IMR-90 (cell line): ENCODE measurements at regions not wholly inside any gene's neighbourhood (a gene's known extent, or its start where the extent isn't known, plus 50 kb on each side); places are given as distances from the start of the nearest gene placed in this dataset.

ENCODE experiments used
- ATAC-seq: fragments of 200-7000 bp; cut with Tn5 transposase; 2 replicates; pipeline ENCODE4 v1.9.1; 2020; ENCODE audit warnings: low read depth, mild to moderate bottlenecking, moderate library complexity
- BruUV-seq: library from RNA; stranded (reverse); fragments of 400-500 nt; replicated peaks from 2 replicates; lab custom pipeline; 2021; lab: Mats Ljungman, UMichigan
- CTCF ChIA-PET: fragments of 300-600 bp; formaldehyde crosslinking; extraction: SDS; loops from one replicate; lab custom pipeline; 2021; ENCODE audit warnings: antibody characterized with exemption; lab: Yijun Ruan, JAX
- POLR2A ChIA-PET: fragments of 300-600 bp; sonication (Branson Sonifier 250); formaldehyde crosslinking; loops from one replicate; lab custom pipeline; 2022; ENCODE audit warnings: antibody characterized with exemption; ENCODE audit not compliant: unreplicated experiment; lab: Charles Lee
- DNase-seq: peaks from one replicate; pipeline ENCODE4 v3.0.0; 2013
- H2AFZ ChIP-seq: replicated peaks from 2 replicates; pipeline ENCODE3; 2013; ENCODE audit warnings: low read length, mild to moderate bottlenecking; ENCODE audit not compliant: poor library complexity
- H2AK5ac ChIP-seq: 2 replicates; pipeline ENCODE4 v1.6.1; 2013; ENCODE audit warnings: low read depth, low read length, inconsistent platforms
- H2AK9ac ChIP-seq: replicated peaks from 2 replicates; pipeline ENCODE3; 2013; ENCODE audit warnings: mild to moderate bottlenecking, low read depth, low read length, moderate library complexity; ENCODE audit not compliant: poor library complexity
- H2BK120ac ChIP-seq: 2 replicates; pipeline ENCODE4 v1.6.1; 2013; ENCODE audit warnings: low read depth, low read length, inconsistent platforms
- H2BK15ac ChIP-seq: 3 replicates; pipeline ENCODE4 v1.6.1; 2013; ENCODE audit warnings: low read depth, low read length, inconsistent platforms
- H2BK20ac ChIP-seq: 2 replicates; pipeline ENCODE4 v1.6.1; 2013; ENCODE audit warnings: low read depth, mild to moderate bottlenecking, inconsistent platforms, low read length, moderate library complexity
- H2BK5ac ChIP-seq: 2 replicates; pipeline ENCODE4 v1.6.1; 2013; ENCODE audit warnings: mild to moderate bottlenecking, low read depth, low read length, inconsistent platforms; ENCODE audit not compliant: poor library complexity, severe bottlenecking
- H3K14ac ChIP-seq: replicated peaks from 2 replicates; pipeline ENCODE4 v1.6.1; 2013; ENCODE audit warnings: low read depth, low read length, inconsistent platforms
- H3K18ac ChIP-seq: 2 replicates; pipeline ENCODE4 v1.6.1; 2013; ENCODE audit warnings: low read depth, low read length, control low read depth
- H3K23ac ChIP-seq: 2 replicates; pipeline ENCODE4 v1.6.1; 2013; ENCODE audit warnings: low read depth, low read length, inconsistent platforms
- H3K27ac ChIP-seq: 2 replicates; pipeline ENCODE4 v1.5.1; 2013; ENCODE audit warnings: mild to moderate bottlenecking, control low read depth, low read length; ENCODE audit not compliant: insufficient read depth
- H3K27me3 ChIP-seq: 2 replicates; pipeline ENCODE4 v1.6.1; 2013; ENCODE audit warnings: low read length; ENCODE audit not compliant: control insufficient read depth, insufficient read depth
- H3K36me3 ChIP-seq: 2 replicates; pipeline ENCODE4 v1.6.1; 2013; ENCODE audit warnings: low read length, mixed read lengths; ENCODE audit not compliant: control insufficient read depth, insufficient read depth
- H3K4ac ChIP-seq: 2 replicates; pipeline ENCODE4 v1.6.1; 2013; ENCODE audit warnings: low read depth, low read length, inconsistent platforms
- H3K4me1 ChIP-seq: 2 replicates; pipeline ENCODE4 v1.6.1; 2013; ENCODE audit warnings: low read length, mixed read lengths; ENCODE audit not compliant: control insufficient read depth, insufficient read depth
- H3K4me2 ChIP-seq: 2 replicates; pipeline ENCODE4 v1.6.1; 2013; ENCODE audit warnings: low read depth, mild to moderate bottlenecking, control low read depth, low read length, moderate library complexity
- H3K4me3 ChIP-seq: 2 replicates; pipeline ENCODE4 v1.5.1; 2013; ENCODE audit warnings: low read depth, mild to moderate bottlenecking, control low read depth, low read length, moderate library complexity; ENCODE audit not compliant: insufficient read depth
- H3K56ac ChIP-seq: 2 replicates; pipeline ENCODE4 v1.6.1; 2013; ENCODE audit warnings: low read length, inconsistent platforms; ENCODE audit not compliant: insufficient read depth; ENCODE audit errors: extremely low read depth
- H3K79me1 ChIP-seq, 2 experiments: 2 replicates each; pipeline ENCODE4 v1.6.1; 2013; ENCODE audit warnings: low read length in 2 of 2, inconsistent platforms in 1 of 2, low read depth in 1 of 2
- H3K9ac ChIP-seq: 2 replicates; pipeline ENCODE4 v1.6.1; 2013; ENCODE audit warnings: low read depth, low read length, control low read depth
- H3K9me1 ChIP-seq: 2 replicates; pipeline ENCODE4 v1.6.1; 2013; ENCODE audit warnings: low read length, inconsistent platforms; ENCODE audit not compliant: insufficient read depth
- H3K9me3 ChIP-seq: 2 replicates; pipeline ENCODE4 v1.6.1; 2013; ENCODE audit warnings: low read length; ENCODE audit not compliant: control insufficient read depth, insufficient read depth
- H4K20me1 ChIP-seq: 2 replicates; pipeline ENCODE4 v1.6.1; 2013; ENCODE audit warnings: low read length, inconsistent platforms; ENCODE audit not compliant: insufficient read depth
- H4K5ac ChIP-seq: 2 replicates; pipeline ENCODE4 v1.6.1; 2013; ENCODE audit warnings: mild to moderate bottlenecking, low read depth, low read length, control low read depth
- H4K8ac ChIP-seq, 2 experiments: 2 replicates each; pipeline ENCODE4 v1.6.1; 2013; ENCODE audit warnings: low read depth in 2 of 2, low read length in 2 of 2, control low read depth in 1 of 2, inconsistent platforms in 1 of 2
- H4K91ac ChIP-seq: 2 replicates; pipeline ENCODE4 v1.6.1; 2013; ENCODE audit warnings: low read depth, low read length, inconsistent platforms; ENCODE audit not compliant: insufficient read depth
- BHLHE40 ChIP-seq: fragments of 150-350 bp; IDR thresholded peaks from 2 replicates; pipeline ENCODE4 v1.6.1; 2016; ENCODE audit warnings: mild to moderate bottlenecking, low read depth, low read length
- CEBPB ChIP-seq: IDR thresholded peaks from 2 replicates; pipeline ENCODE4 v1.6.1; 2012; ENCODE audit warnings: low read depth, low read length, improper control_type of control experiment
- CHD1 ChIP-seq: IDR thresholded peaks from 2 replicates; pipeline ENCODE4 v1.6.1; 2012; ENCODE audit warnings: low read depth, low read length, improper control_type of control experiment
- FOS ChIP-seq: fragments of 150-350 bp; IDR thresholded peaks from 2 replicates; pipeline ENCODE4 v1.6.1; 2016; ENCODE audit warnings: low read depth, low read length
- MAFK ChIP-seq: IDR thresholded peaks from 2 replicates; pipeline ENCODE4 v1.6.1; 2012; ENCODE audit warnings: low read depth, low read length, improper control_type of control experiment
- NFE2L2 ChIP-seq: fragments of 150-350 bp; IDR thresholded peaks from 2 replicates; pipeline ENCODE4 v1.6.1; 2016; ENCODE audit warnings: low read depth, mild to moderate bottlenecking, low read length
- POLR2A ChIP-seq: IDR thresholded peaks from 2 replicates; pipeline ENCODE4 v1.6.1; 2012; ENCODE audit warnings: mild to moderate bottlenecking, low read depth, low read length
- RCOR1 ChIP-seq: IDR thresholded peaks from 2 replicates; pipeline ENCODE4 v1.6.1; 2012; ENCODE audit warnings: mild to moderate bottlenecking, low read length, improper control_type of control experiment; ENCODE audit not compliant: insufficient replicate concordance
- RFX5 ChIP-seq: IDR thresholded peaks from 2 replicates; pipeline ENCODE4 v1.8.0; 2012; ENCODE audit warnings: low read depth, mild to moderate bottlenecking, low read length, moderate library complexity
- SMC3 ChIP-seq: fragments of 150-350 bp; IDR thresholded peaks from 2 replicates; pipeline ENCODE4 v1.6.1; 2016; ENCODE audit warnings: low read depth, mild to moderate bottlenecking, antibody characterized with exemption, low read length, moderate library complexity
- WGBS, 2 experiments: methylation state at CpG; one replicate each; pipeline versions ENCODE4 v1.1.5 to v1.1.7; 2013; ENCODE audit warnings: missing lambda C conversion rate in 2 of 2; ENCODE audit not compliant: insufficient read length in 1 of 2; ENCODE audit errors: extremely low coverage in 2 of 2; 5-methylcytosine and 5-hydroxymethylcytosine counted together
- dilution Hi-C: fragments of 300-500 bp; cut with HindIII; formaldehyde crosslinking; loops from one replicate; pipeline ENCODE4 v1.14.3; 2018; ENCODE audit warnings: low sequenced_read_pairs; ENCODE audit not compliant: unreplicated experiment
- in situ Hi-C: fragments of 300-500 bp; cut with MboI; formaldehyde crosslinking; loops from 3 replicates; pipeline ENCODE4 v1.14.3; 2019; ENCODE audit warnings: low sequenced_read_pairs, inconsistent platforms, mixed read lengths
- intact Hi-C: fragments of 100-400 bp; cut with micrococcal nuclease; formaldehyde crosslinking; loops from 2 replicates; pipeline ENCODE4 v1.10.0; 2022
- TF ChIP-seq, protein P1 (sequence below): fragments of 150-350 bp; IDR thresholded peaks from 2 replicates; pipeline ENCODE4 v1.6.1; 2016; ENCODE audit warnings: low read depth, mild to moderate bottlenecking, low read length, moderate library complexity, borderline replicate concordance
- TF ChIP-seq, protein P2 (sequence below): conservative IDR thresholded peaks from 2 replicates; pipeline ENCODE4 v1.5.1; 2012; ENCODE audit warnings: mild to moderate bottlenecking, low read depth, low read length, improper control_type of control experiment
- TF ChIP-seq, protein P3 (sequence below): fragments of 150-350 bp; IDR thresholded peaks from 2 replicates; pipeline ENCODE4 v1.6.1; 2017; ENCODE audit warnings: mild to moderate bottlenecking, antibody characterized with exemption, low read length, low read depth

DNA sequence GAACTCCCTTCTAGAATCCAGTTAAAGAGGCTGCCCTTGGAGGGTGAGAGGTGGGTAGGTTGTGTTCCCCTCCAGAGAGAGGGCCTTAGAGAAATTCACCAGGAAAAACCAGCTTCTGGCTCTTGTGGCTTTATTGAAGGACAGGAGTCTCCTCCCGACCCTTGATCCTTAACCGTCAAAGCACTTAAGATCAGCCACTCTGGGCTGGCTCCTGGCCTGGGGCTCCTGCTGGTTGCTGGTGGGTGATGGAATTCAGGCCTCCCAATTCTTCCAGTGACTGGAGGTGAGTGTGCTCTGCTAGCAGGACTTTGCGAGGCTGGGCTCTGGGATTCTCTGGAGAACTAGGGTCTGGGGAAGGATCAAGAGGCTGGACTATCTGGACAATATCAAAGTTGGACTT is 75.6 kb upstream of the LGSN start:
- no peak overlapping the region for H2AK5ac ChIP-seq
- H4K91ac ChIP-seq, result no peak overlapping the region
- H2BK20ac ChIP-seq, result no peak overlapping the region
- no peak overlapping the region for H2AFZ ChIP-seq
- H3K4me2 ChIP-seq, result no peak overlapping the region
- no peak overlapping the region for H4K8ac ChIP-seq
- intact Hi-C loops (no loop called here), dilution Hi-C loops (no loop called here), in situ Hi-C loops (no loop called here)
- no peak overlapping the region for H2AK9ac ChIP-seq
- no peak overlapping the region for H3K23ac ChIP-seq
- H4K5ac ChIP-seq, result no peak overlapping the region
- H3K36me3 ChIP-seq, result no peaks in the 10 kb centered on the region
- no peak overlapping the region for H2BK5ac ChIP-seq
- no peaks in the 10 kb centered on the region for H3K4me1 ChIP-seq
- no peaks in the 10 kb centered on the region for H3K79me1 ChIP-seq
- no peaks in the 10 kb centered on the region for H3K9me3 ChIP-seq
- no peak overlapping the region for H2BK15ac ChIP-seq
- H2BK120ac ChIP-seq, result no peak overlapping the region
- H3K27ac ChIP-seq, result no peak overlapping the region
- H3K4me3 ChIP-seq, result no peak overlapping the region
- no peaks in the 10 kb centered on the region for H4K20me1 ChIP-seq
- H3K27me3 ChIP-seq, result no peaks in the 10 kb centered on the region
- H3K4ac ChIP-seq, result no peak overlapping the region
- no peak overlapping the region for H3K9ac ChIP-seq
- H3K56ac ChIP-seq, result no peak overlapping the region
- no peak overlapping the region for H3K18ac ChIP-seq
- DNase-seq (no peak), ATAC-seq (no peak)
- ChIA-PET POLR2A (no interaction called here), CTCF (no interaction called here)
- H3K14ac ChIP-seq, result no peak overlapping the region
- TF ChIP-seq, protein P1, sequence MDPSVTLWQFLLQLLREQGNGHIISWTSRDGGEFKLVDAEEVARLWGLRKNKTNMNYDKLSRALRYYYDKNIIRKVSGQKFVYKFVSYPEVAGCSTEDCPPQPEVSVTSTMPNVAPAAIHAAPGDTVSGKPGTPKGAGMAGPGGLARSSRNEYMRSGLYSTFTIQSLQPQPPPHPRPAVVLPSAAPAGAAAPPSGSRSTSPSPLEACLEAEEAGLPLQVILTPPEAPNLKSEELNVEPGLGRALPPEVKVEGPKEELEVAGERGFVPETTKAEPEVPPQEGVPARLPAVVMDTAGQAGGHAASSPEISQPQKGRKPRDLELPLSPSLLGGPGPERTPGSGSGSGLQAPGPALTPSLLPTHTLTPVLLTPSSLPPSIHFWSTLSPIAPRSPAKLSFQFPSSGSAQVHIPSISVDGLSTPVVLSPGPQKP, result no peak
- TF ChIP-seq POLR2A (no peak), FOS (no peak), CHD1 (no peak), NFE2L2 (no peak), CEBPB (no peak), BHLHE40 (no peak), RFX5 (no peak), RCOR1 (no peak), MAFK (no peak), SMC3 (no peak)
- TF ChIP-seq, protein P2, sequence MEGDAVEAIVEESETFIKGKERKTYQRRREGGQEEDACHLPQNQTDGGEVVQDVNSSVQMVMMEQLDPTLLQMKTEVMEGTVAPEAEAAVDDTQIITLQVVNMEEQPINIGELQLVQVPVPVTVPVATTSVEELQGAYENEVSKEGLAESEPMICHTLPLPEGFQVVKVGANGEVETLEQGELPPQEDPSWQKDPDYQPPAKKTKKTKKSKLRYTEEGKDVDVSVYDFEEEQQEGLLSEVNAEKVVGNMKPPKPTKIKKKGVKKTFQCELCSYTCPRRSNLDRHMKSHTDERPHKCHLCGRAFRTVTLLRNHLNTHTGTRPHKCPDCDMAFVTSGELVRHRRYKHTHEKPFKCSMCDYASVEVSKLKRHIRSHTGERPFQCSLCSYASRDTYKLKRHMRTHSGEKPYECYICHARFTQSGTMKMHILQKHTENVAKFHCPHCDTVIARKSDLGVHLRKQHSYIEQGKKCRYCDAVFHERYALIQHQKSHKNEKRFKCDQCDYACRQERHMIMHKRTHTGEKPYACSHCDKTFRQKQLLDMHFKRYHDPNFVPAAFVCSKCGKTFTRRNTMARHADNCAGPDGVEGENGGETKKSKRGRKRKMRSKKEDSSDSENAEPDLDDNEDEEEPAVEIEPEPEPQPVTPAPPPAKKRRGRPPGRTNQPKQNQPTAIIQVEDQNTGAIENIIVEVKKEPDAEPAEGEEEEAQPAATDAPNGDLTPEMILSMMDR, result no peak
- TF ChIP-seq, protein P3, sequence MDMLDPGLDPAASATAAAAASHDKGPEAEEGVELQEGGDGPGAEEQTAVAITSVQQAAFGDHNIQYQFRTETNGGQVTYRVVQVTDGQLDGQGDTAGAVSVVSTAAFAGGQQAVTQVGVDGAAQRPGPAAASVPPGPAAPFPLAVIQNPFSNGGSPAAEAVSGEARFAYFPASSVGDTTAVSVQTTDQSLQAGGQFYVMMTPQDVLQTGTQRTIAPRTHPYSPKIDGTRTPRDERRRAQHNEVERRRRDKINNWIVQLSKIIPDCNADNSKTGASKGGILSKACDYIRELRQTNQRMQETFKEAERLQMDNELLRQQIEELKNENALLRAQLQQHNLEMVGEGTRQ, result no peak
- no CpG with 5 or more reads among the region's 3 CpGs for WGBS, 2 experiments
- BruUV-seq, result no TSS peak
- no peaks in the 10 kb centered on the region for H3K9me1 ChIP-seq
